Right ventricle myocardium superior (tissue), 1 donor: ENCODE measurements at regions not wholly inside any gene's neighbourhood (a gene's known extent, or its start where the extent isn't known, plus 50 kb on each side); places are given as distances from the start of the nearest gene placed in this dataset.

Experiments
- ATAC-seq: fragments of 200-7000 bp; cut with Tn5 transposase; one replicate; pipeline ENCODE4 v1.9.1; 2020; ENCODE audit warnings: mild to moderate bottlenecking; ENCODE audit not compliant: poor library complexity
- DNase-seq: peaks from one replicate; pipeline ENCODE4 v3.0.0-alpha.2; 2020
- intact Hi-C: fragments of 100-400 bp; cut with DNase I; formaldehyde crosslinking; loops from one replicate; pipeline ENCODE4 v1.11.2; 2022
- donor health status: DM: no; HTN: yes; CAD: no; lungs with severe emphysema.

DNA sequence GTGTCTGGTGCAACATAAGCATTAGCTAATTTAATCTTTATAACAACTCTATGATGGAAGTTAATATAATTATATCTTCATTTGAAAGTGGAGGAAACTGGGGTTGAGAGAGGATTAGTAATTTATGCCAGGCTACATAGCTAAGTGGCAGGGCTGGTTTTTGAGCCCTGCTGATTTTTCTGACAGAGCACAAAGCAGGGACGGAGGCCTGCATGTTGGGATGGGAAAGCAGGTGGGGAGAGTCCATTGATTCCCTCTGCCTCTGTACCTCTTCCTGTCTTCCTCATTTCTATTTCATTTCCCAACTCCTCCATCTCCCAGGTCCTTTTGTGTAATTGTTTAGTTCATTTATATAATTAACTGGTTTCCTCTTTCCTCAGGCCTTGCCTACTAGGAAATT lies 251.6 kb upstream of the ZPLD1 start:
- DNase-seq: no peak
- ATAC-seq: no peak
- intact Hi-C loops: no loop called here

DNA sequence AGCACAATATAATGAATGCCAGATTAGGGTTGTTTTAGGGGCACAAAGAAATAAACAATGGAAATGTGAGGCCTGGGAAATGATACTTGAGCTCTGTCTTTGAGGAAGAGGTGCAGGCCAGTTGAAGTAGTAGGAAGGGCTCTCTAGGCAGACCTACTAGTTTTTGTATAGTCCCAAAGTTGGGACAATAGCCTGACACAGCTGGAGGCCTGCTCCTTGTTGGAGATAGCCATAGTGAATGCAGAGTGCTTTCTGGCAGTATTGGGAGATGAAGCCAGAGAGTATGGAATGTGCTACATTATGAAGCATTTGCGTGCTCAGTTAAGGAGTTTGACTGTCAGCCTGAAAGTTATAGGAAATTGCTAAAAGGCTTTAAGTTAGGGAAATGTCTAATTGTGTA lies 251.2 kb upstream of the ZPLD1 start:
- ATAC-seq (no peak), DNase-seq (no peak)
- intact Hi-C loops: no loop called here

DNA sequence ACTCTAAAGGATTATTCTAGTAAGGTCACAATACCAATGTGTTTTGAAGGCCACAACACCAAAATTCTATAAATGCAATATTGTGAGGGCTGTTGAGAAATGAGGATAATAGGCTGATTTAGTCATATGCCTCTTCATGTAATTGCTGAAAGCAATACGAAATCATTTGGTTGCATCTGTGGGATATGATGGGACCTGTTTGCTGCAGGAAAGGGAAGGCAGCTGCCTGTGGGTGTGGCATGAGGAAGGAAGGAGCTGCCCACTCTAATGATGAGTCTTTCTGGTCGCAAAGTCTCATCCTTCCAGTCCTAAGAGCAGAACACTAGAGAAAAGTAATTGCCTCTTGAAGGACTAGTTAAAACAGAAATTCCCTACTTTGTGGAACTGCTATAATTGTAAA lies 245.3 kb upstream of the ZPLD1 start:
- no peak for ATAC-seq
- intact Hi-C loops: no loop called here

DNA sequence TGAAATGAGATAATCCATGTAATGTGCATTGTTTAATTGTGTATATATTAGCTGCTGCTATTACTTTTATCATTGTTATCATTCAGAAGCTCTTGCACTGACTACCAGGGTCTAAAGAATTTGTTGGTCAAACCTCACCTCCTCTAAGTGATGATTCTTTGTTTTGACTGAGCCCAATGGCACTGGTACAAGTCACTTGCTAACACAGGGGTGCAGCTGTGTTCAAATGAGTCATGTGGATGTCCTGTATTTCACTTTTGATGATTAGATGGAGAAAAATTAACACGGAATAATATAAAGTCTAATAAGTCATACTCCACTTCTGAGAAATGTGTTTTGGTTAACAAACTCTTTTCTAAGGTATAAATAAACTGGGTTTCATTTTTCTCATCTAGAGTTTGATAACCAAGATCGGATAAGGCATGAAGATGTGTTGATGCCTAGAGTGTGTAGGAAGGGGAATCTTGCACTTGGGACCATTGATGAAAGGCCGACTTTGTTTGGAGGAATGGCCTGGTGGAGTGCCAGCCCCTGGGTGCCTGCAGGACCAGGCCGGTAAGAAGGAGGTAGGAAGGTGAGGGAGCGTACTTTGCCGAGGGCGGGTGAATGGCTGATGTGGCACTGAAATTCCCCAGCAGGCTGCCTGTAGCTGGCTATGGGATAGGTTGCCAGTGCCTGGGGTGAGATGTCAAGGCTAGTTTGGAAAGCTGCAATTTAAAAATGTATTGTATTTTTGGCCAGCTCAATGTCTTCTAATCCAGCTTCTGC lies 244.7 kb upstream of the ZPLD1 start:
- no peak for ATAC-seq
- intact Hi-C loops: no loop called here
- DNase-seq: no peak

More for the DNA sequence above, 245.3 kb upstream of the ZPLD1 start:
- DNase-seq: no peak

DNA sequence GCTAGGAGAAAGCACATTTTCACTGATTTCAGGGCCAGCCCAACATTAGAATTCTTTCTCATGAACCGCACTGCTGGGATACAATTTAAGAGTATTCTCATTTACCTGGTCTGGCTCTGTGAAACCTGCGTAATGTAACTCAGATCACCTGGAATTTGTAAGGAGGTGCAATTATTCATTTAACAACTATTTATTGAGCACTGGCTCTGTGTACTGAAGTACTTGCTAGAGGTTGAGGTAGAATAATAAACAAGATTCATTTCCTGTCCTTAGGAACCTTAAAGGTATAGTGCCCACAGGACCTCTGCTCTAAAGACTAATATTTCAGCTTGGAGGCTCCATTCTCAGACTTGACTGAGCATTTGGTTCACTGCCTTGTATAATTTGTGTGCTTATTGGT lies 242.2 kb upstream of the ZPLD1 start:
- intact Hi-C loops: no loop called here
- DNase-seq: no peak
- no peak for ATAC-seq

DNA sequence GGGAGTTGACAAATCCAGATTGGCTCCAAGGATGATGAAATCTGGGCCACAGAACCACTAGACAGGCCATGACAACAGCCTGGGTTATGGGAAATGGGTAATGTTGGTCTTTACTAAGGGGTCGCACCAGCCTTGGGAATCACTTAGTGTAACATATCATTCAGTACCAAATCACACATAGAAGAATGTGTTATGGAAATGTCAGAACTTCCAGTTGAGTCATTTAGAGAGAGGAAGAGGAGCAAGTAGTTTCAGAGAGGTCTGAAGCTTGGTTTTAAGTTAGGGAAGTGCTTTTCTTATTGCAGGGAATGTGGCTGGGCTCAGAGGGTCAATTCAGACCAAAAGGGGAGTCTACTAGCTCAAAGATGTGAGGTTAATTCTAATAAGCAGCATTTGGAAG lies 241.6 kb upstream of the ZPLD1 start:
- intact Hi-C loops: no loop called here
- ATAC-seq: no peak
- DNase-seq: no peak

DNA sequence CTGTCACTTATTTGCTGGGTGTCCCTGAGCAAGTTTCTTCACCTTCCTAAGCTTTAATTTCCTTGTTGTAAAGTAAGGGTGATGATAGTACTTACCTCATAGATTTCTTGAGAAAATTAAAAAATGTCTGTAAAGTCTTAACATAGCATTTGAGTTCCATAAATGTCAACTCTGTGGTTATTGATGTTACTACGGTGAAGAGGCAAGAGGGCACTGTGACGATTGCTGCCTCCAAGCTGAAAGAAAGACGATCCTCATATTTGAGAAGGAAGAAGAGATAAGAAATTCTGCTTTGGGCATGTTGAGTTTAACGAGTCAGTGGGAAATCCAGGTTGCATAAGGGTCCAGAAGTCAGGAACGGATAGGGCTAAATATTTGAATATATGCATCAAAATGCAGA lies 240.8 kb upstream of the ZPLD1 start:
- ATAC-seq (no peak), DNase-seq (no peak)
- intact Hi-C loops: no loop called here

DNA sequence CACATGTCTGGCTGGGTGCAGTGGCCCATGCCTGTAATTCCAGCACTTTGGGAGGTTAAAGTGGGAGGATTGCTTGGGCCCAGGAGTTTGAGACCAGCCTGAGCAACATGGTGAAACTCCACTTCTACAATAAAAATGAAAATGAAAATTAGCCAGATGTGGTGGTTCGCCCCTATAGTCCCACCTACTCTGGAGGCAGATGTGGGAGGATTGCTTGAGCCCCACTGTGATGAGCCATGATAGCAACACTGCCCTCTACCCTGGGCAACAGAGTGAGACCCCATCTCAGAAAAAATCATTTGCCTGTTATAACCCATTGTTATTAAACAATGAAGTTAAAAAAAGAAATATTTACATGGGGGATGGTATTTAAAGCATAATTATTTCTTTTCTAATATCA lies 240.1 kb upstream of the ZPLD1 start:
- ATAC-seq (no peak), DNase-seq (no peak)
- intact Hi-C loops: no loop called here

DNA sequence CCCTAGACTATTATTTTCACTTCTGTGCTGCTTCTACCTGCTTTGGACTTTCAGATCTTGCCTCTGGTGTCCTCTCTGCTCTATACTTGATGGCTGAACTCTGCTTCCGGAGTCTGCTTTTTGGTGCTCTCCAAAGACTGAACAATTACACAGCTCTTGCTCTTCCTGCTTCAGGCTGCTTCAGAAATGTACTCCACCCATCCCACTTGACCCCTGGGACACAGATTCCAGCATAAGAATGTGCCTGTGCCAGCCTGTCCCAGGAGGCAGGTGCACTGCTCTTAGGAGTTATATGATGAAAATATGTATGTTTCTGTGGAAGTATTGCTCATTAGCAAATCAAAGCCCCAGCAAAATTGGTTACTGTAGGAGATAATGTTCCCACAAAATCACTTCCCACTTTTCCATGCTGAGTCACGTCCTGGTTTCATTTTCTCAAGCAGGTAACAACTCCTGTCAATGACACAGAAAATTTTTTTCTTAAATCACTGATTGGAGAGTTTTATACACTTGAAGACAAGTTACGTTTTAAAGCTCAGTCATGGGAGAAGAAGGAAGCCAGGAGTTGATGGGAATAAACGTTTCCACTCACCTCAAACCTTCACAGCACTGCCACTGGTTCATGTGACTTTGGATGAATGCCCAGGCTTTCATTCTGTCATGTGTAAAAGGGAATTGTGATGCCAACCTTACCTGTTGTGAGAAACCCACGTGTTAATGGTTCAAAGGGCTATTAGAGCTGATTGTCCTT lies 239.4 kb upstream of the ZPLD1 start:
- DNase-seq: no peak
- peak; percentile 29 for ATAC-seq
- intact Hi-C loops: no loop called here

DNA sequence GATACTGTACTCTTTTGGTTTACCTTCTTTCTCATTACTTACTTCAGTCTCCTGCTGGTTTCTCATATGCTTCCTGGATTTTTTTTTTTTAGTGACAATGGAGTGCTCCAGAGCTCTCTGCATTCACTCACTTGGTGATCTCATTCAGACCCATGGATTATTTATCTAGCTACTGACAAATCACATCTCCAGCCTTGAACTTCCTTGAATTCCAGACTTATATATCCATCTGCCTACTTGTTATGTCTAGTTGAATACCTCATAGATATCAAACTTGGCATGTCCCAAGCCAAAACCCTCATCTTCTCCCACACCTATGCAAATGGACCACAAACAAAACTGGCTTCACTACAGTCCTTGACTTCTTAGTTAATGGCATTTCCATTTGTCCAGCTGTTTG lies 234.7 kb upstream of the ZPLD1 start:
- ATAC-seq (no peak), DNase-seq (no peak)
- intact Hi-C loops: no loop called here

DNA sequence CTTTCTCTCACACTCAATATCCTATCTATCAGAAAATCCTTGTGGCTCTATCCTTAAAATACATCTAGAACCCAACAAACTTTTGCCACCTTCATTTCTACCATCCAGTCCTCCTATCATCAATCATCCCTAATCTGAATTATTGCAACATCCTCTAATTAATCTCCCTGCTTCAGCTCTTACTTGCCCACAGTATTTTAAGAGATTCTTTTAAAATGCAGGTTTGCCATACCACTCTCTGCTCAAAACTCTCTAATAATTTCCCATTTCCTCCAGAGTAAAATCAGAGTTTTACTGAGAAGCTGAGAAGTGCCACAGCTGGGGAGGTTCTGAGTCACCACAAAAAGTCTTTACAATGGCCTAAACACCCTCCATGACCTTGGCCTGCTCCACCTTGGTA lies 234.3 kb upstream of the ZPLD1 start:
- no peak for DNase-seq
- intact Hi-C loops: no loop called here
- ATAC-seq: no peak

DNA sequence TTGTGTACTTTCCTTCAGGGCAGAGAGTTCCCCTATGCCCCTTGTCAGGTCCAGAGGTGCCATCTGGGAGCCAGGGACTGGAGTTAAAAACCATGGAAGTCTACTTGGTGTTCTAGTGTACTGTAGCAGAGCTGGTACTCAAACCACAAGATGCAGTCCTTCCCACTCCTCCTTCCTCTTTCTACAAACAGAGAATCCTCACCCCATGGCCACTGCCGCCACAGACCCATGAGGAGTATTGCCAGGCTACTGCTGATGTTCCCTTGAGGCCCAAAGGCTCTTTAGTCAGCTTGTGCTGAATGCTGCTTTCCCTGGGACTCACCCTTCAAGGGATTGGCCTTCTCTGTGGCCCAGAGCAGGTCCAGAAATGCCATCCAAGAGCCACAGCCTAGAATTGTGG lies 229.2 kb upstream of the ZPLD1 start:
- intact Hi-C loops: no loop called here
- DNase-seq (no peak), ATAC-seq (peak; percentile 8)

DNA sequence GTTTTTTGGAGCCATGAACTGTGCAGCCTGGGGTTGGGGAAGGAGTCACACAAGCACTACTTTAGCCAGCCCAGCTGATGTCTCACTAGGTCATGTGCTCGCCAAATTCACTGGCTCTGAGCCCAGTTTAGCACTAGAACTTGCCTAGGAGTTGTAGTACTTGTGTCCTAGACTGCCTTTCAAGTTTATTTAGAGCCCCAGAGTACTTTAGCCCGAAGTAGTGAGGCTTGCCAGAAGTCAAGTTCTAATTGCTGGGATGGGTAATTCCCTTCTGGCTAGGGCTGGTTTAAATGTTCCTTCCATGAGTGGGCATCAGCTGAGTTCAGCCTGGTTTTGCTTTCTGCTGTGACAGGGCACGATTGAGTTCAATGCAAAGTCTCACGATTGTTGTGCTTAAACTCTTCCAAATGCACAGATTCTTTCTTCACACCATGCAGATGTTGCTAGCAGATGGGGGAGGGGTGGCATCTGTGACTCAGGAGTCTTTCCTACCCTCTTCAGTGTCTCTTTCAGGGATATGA lies 228.2 kb upstream of the ZPLD1 start:
- ATAC-seq (peak; percentile 98), DNase-seq (peak; percentile 78)
- intact Hi-C loops: no loop called here

DNA sequence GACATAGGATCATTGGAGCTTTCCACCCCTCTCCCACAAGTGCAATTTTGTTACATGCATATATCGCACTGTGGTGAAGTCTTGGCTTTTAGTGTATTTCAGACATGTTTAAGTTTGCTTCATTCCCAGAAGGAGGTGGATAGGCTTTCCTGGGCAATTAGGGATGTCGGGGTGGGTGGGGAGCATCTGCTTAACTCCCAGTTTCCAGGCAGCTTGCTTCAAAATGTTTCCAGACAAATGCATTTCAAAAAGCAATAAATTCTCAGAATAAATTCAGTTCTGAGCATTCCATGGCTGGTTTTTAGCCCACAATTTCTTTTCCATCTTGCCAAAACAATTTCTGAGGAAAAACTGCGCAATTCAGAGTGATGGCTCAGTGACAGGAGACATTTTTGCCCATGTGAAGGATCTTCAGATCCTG lies 227.7 kb upstream of the ZPLD1 start:
- ATAC-seq: peak; percentile 24
- no peak for DNase-seq
- intact Hi-C loops: no loop called here

DNA sequence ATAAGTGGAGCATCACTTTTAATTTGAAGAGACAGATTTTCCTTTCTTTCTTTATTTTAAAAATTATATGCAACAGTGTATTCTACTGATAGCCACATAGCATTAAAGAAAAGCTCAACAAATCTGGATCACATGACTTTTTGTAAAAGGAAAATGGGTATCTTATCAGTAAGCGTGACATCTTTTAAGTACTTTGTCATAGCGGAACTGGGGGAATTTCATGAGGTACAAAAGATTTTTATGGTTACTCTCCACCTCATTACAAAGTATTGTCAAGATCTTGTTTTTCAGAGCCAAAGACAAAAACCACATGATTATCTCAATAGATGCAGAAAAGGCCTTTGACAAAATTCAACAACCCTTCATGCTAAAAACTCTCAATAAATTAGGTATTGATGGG lies 219.6 kb upstream of the ZPLD1 start:
- intact Hi-C loops: no loop called here
- no peak for ATAC-seq
- no peak for DNase-seq

DNA sequence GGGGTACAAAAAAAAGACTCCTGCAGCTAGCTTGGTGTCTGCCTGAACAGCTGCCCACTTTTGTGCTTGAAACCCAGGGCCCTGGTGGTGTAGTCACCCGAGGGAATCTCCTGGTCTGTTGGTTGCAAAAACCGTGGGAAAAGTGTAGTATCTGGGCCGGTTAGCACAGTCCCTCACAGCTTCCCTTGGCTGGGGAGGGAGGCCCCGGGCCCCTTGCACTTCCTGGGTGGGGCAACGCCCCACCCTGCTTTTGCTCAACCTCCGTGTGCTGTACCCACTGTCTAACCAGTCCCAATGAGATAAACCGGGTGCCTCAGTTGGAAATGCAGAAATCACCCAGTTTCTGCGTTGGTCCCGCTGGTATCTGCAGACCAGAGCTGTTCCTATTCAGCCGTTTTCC lies 211.7 kb upstream of the ZPLD1 start:
- ATAC-seq (no peak), DNase-seq (no peak)
- intact Hi-C loops: no loop called here

DNA sequence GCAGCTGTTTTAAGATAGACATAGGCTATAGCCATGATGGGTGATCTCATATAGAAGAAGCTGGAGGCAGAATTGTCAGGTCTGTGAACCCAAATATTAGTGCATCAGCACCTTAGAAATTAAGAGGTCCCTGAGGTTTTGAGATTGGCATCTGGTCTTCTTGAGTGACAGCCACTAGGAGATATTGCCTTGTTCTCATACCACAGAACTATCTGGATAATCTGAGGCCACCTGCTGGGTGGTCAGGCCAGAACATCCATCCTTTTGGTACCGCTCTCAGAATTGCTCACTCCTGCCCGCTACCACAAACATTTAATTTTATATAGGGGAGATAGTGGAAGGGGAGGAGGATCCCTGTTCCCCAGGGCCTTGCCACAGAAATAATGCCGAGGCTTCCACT lies 210.6 kb upstream of the ZPLD1 start:
- no peak for DNase-seq
- intact Hi-C loops: no loop called here
- ATAC-seq: peak; percentile 78

DNA sequence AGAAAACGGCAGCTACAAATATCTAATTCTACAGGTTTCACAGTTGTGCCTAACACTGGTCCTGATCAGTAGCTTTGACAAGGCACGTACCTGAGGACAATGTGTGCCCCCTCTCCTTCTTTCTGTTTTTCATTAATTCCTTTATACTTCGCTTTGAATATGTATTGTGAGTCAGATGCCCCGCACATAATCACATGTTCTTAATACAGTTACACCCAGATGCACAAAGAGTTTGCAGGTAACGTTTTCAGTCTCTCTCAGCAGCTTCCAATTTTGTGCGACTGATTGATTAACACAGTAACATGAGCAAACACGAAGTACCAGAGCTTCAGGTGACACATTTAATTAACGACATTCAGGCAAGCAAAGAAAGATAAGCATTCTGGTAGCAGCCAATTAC lies 209.8 kb upstream of the ZPLD1 start:
- intact Hi-C loops: loop anchor here (5.0 kb wide), 2 partner anchors 312 to 423 kb away; no protein-coding TSS in a partner anchor
- ATAC-seq (no peak), DNase-seq (no peak)

DNA sequence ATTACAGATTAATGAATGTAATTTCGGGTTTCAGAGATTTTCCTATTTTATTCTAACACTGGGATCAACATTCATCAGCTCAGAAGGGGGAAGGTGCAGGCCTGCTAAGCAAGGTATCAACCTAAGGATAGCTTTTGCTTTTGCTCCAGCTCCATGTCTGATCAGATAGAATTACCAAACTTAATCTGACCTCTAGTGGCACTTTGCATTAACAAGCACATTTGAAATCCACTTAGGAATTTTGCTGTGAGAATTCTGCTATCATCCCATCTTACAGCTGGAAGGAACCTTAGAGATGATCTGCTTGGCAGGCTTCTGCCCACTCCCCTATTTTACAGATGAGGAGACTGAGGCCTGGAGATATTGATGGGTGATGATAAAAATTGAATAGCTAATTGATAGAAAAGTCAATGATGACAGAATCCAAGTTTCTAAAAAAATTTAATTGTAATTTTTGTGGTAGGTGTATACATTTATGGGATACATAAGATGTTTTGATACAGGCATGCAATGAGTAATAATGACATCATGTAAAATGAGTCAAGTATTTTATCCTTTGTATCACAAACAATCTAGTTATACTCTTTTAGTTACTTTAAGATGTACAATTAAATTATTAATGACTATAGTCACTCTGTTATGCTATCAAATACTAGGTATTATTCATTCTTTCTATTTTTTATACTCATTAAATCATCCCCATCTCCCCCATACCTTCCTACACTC lies 209.2 kb upstream of the ZPLD1 start:
- ATAC-seq: peak; percentile 85
- intact Hi-C loops: loop anchor here (5.0 kb wide), 2 partner anchors 312 to 423 kb away; no protein-coding TSS in a partner anchor
- no peak for DNase-seq
